ENCODE measurements at regions not wholly inside any gene's neighbourhood (a gene's known extent, or its start where the extent isn't known, plus 50 kb on each side); places are given as distances from the start of the nearest gene placed in this dataset.
"Not testable (repeated sequence)": the region's sequence is repeated elsewhere in the genome, so short reads cannot be mapped to it uniquely, and the experiment has no call there.

DNA sequence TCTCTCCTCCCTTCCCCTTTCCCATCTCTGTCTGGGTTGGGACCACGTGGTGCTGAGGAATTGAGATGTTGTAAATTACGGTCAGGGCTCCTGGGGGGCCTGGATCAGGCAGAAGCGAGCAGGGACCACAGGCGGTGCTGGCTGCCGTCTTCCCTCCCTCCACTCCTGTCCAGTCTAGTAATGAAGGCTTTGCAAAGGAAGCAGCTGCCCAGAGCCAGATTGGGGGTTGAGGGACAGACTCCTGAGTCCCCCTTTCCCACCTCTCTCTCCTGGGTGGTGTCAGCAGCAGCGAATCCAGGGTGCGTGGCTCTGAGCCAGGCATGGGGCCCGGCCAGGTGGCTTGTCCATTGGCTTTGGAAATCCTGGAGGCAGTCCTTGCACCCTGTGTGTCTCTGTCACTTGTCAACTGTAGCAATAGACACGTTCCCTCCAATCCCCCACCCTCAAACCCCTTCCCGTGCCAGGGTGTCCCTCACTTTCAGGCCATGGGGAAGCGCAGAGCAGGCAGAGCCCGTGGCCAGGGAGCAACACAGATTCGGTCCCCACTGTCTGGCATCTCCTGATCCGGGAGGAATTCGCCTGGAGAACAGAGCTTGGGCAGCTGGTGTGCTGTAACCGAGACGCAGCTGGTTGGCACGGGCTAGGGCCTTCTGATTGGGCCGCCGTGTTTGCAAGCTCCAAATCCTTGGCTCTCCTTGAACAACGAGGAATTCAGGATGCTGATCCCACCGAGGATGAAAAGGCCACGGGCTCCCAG is 64.8 kb upstream of the WNT4 start:
- Histone ChIP-seq H3K27ac (ENCODE audit: low read depth in 1 of 2, low read length in 1 of 2) (no peak overlapping the region), H3K36me3 (ENCODE audit: control insufficient read depth in 2 of 2, insufficient read depth in 2 of 2, low read length in 1 of 2) (no peaks in the 10 kb centered on the region), H3K27me3 (ENCODE audit: control insufficient read depth in 2 of 2, insufficient read depth in 1 of 2, low read length in 1 of 2) (peaks cover 5 to 52% of the 10 kb centered on the region in 2 donors), H3K4me3 (ENCODE audit: low read length in 2 of 2) (no peak overlapping the region), H3K9me3 (ENCODE audit: control insufficient read depth in 2 of 2, insufficient read depth in 1 of 2, low read length in 1 of 2) (no peaks in the 10 kb centered on the region), H3K4me1 (ENCODE audit: control insufficient read depth in 2 of 2, insufficient read depth in 2 of 2, low read length in 2 of 2) (no peaks in the 10 kb centered on the region)
- 65% methylated on average over 23 of the region's 23 CpGs for WGBS
- DNase-seq (ENCODE audit: low read depth in 6 of 9, low spot score in 9 of 9): no peak

DNA sequence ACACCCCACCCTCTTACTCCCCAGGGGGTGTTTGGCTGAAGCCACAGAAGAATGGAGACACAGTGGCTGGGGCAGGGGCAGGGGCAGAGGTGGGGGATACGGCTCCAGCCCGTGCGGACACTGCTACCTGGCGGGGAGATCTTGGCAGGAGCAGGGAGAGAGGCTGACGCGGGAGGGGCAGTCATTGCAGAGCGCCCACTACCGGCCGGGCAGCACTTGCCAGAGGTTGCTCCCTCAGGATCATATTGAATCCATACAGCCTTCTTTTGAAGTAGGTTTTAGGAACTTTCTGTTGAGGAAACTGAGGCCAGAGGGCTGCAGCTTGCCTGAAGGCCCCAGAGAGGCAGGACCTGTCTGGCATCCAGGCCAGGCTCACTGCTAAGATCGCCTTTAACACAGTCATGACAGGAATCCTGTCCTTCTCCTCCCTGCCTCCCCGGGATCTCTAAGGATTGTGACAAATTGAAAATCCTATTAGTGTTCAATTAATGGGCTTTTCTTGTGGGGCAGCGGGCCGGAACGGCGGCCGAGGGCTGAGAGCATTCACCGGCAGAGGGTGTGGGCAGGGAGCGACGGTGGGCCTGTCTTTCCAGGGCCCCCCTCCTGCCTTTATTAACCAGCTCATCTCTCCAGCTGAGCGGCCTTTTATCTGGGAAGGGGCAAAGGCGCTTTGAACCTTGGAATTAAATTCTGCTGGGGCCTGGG is 65.5 kb upstream of the WNT4 start:
- Histone ChIP-seq H3K27me3 (ENCODE audit: control insufficient read depth in 2 of 2, insufficient read depth in 1 of 2, low read length in 1 of 2) (peaks cover 6 to 58% of the 10 kb centered on the region in 2 donors), H3K9me3 (ENCODE audit: control insufficient read depth in 2 of 2, insufficient read depth in 1 of 2, low read length in 1 of 2) (no peaks in the 10 kb centered on the region), H3K27ac (ENCODE audit: low read depth in 1 of 2, low read length in 1 of 2) (no peak overlapping the region), H3K36me3 (ENCODE audit: control insufficient read depth in 2 of 2, insufficient read depth in 2 of 2, low read length in 1 of 2) (no peaks in the 10 kb centered on the region), H3K4me1 (ENCODE audit: control insufficient read depth in 2 of 2, insufficient read depth in 2 of 2, low read length in 2 of 2) (no peaks in the 10 kb centered on the region), H3K4me3 (ENCODE audit: low read length in 2 of 2) (no peak overlapping the region)
- no peak for DNase-seq (ENCODE audit: low read depth in 6 of 9, low spot score in 9 of 9)
- WGBS: 66% methylated on average over 21 of the region's 21 CpGs

DNA sequence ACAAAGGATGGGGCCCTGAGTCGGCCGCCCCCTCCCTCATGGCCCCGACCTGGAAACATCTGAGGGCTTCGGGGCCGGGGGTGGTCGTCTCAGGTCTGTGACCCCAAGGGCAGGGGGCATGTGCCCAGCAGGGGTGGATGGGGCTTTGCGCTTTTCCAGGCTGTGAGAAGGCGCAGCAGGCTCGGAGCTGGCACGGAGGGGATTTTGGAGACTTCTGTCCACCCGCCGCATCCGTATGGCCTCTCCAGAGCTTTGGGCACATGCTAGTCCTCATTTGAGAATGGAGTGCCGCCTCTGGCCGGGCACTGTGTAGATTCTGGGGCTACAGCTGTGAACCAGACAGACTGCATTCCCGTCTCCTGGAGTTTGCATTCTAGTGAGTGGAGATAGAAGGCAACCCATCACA is 66.1 kb upstream of the WNT4 start:
- Histone ChIP-seq H3K36me3 (ENCODE audit: control insufficient read depth in 2 of 2, insufficient read depth in 2 of 2, low read length in 1 of 2) (no peaks in the 10 kb centered on the region), H3K27me3 (ENCODE audit: control insufficient read depth in 2 of 2, insufficient read depth in 1 of 2, low read length in 1 of 2) (peaks cover 6 to 58% of the 10 kb centered on the region in 2 donors), H3K4me1 (ENCODE audit: control insufficient read depth in 2 of 2, insufficient read depth in 2 of 2, low read length in 2 of 2) (no peaks in the 10 kb centered on the region), H3K27ac (ENCODE audit: low read depth in 1 of 2, low read length in 1 of 2) (no peak overlapping the region), H3K9me3 (ENCODE audit: control insufficient read depth in 2 of 2, insufficient read depth in 1 of 2, low read length in 1 of 2) (no peaks in the 10 kb centered on the region), H3K4me3 (ENCODE audit: low read length in 2 of 2) (no peak overlapping the region)
- no peak for DNase-seq (ENCODE audit: low read depth in 6 of 9, low spot score in 9 of 9)
- 69% methylated on average over 16 of the region's 16 CpGs for WGBS

DNA sequence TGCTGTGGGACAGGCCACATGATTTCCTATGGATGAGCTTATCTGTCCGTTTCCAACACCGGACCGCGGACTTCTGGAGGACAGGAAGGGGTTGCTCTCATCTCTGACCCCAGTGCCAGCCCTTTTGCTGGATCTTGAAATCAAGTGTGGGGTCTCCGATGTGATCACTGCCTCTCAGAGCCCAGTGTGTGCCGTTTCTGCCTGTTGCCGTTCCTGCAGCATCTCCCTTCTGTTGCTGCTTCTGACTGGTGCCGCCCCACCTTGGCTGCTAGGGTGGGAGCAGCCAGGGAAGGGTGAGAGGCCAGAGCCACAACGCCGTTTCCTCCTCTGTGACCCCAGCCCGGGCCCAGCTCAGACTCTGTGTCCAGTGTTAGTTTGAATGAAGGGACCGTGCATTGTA is 67.3 kb upstream of the WNT4 start:
- peaks cover 6 to 57% of the 10 kb centered on the region in 2 donors for H3K27me3 ChIP-seq (ENCODE audit: control insufficient read depth in 2 of 2, insufficient read depth in 1 of 2, low read length in 1 of 2)
- no peak overlapping the region for H3K27ac ChIP-seq (ENCODE audit: low read depth in 1 of 2, low read length in 1 of 2)

DNA sequence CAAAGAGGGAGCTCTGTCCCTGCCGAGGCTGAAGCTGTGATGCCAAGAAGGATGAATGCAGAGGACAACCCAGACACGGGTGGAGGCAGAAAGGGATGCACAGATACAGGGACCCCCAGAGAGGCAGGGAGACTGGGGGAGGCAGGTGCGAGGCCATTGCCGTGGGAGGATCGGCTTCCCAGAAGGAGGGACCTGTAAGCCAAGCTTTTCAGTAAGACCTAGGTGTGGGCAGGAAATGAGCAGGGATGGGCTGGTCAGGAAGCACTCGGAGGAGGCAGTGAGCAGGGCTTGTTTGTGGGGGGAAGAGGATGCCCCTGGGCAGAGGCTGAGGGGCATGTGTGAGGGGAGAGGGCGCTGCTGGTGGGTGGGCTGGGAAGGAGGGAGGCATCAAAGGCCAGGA is 67.7 kb upstream of the WNT4 start:
- DNase-seq (ENCODE audit: low read depth in 6 of 9, low spot score in 9 of 9): no peak
- H3K27ac ChIP-seq (ENCODE audit: low read depth in 1 of 2, low read length in 1 of 2): no peak overlapping the region
- 50% methylated on average over 7 of the region's 7 CpGs for WGBS
- H3K4me1 ChIP-seq (ENCODE audit: control insufficient read depth in 2 of 2, insufficient read depth in 2 of 2, low read length in 2 of 2): no peaks in the 10 kb centered on the region
- H3K36me3 ChIP-seq (ENCODE audit: control insufficient read depth in 2 of 2, insufficient read depth in 2 of 2, low read length in 1 of 2): no peaks in the 10 kb centered on the region
- peaks cover 6 to 56% of the 10 kb centered on the region in 2 donors for H3K27me3 ChIP-seq (ENCODE audit: control insufficient read depth in 2 of 2, insufficient read depth in 1 of 2, low read length in 1 of 2)
- H3K4me3 ChIP-seq (ENCODE audit: low read length in 2 of 2): no peak overlapping the region
- H3K9me3 ChIP-seq (ENCODE audit: control insufficient read depth in 2 of 2, insufficient read depth in 1 of 2, low read length in 1 of 2): no peaks in the 10 kb centered on the region

More for the DNA sequence above, 67.3 kb upstream of the WNT4 start:
- Histone ChIP-seq H3K9me3 (ENCODE audit: control insufficient read depth in 2 of 2, insufficient read depth in 1 of 2, low read length in 1 of 2) (no peaks in the 10 kb centered on the region), H3K4me3 (ENCODE audit: low read length in 2 of 2) (no peak overlapping the region), H3K36me3 (ENCODE audit: control insufficient read depth in 2 of 2, insufficient read depth in 2 of 2, low read length in 1 of 2) (no peaks in the 10 kb centered on the region), H3K4me1 (ENCODE audit: control insufficient read depth in 2 of 2, insufficient read depth in 2 of 2, low read length in 2 of 2) (no peaks in the 10 kb centered on the region)
- DNase-seq (ENCODE audit: low read depth in 6 of 9, low spot score in 9 of 9): no peak
- WGBS: 79% methylated on average over 12 of the region's 12 CpGs

DNA sequence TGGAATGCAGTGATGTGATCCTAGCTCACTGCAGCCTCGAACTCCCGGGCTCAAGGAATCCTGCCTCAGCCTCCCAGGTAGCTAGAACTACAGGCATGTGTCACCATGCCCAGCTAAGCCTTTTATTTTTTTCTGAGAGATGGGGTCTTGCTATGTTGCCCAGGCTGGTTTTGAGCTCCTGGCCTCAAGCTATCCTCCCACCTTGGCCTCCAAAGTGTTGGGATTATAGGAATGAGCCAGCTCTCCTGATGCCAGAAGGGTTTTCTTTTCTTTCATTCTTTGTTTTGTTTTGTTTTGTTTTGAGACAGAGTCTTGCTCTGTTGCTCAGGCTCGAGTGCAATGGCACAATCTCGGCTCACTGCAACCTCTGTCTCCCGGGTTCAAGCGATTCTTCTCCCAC is 68.6 kb upstream of the WNT4 start:
- peaks cover 6 to 59% of the 10 kb centered on the region in 2 donors for H3K27me3 ChIP-seq (ENCODE audit: control insufficient read depth in 2 of 2, insufficient read depth in 1 of 2, low read length in 1 of 2)
- WGBS: 93% methylated on average over 6 of the region's 6 CpGs
- not testable (repeated sequence) for DNase-seq (ENCODE audit: low read depth in 6 of 9, low spot score in 9 of 9)

DNA sequence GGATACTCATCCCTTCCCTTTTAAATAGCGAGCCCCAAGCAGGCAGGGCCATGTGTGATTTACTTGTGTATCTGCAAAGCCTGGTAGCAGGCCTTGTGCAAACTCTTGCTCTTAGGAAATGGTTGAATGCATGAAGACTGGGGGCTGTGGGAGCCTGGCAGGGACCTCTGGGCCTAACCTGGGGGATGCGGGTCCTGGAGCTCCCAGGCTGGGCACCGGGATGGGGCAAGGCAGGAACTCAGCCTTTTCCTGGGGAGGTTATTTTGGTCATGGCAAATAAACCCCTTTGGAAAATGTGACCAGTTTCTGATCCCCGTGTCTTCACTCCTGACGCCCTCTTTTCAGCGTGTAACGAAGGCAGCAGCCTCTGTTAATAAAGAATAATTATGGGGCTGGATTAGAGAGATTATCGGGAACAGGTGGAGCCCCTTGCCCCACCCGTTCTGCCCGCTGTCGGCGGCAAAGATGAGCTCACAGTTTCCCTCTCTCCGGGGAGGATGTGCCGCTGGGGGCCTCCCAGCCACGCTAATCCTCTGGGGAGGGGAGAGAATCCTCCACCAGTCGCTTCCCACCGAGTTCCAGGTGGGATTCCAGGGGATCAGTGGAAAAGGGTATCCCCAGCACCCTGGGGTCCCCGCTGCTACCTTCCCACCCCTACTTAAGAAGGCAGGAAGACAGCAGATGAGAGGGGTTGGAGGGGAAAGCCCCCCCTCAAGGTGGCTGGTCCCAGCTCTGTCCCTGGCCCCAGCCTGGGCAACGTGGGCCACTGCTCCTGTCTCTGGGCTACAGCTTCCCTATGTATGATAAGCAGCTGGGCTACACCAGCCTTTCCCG is 69.7 kb upstream of the WNT4 start:
- no peaks in the 10 kb centered on the region for H3K4me1 ChIP-seq (ENCODE audit: control insufficient read depth in 2 of 2, insufficient read depth in 2 of 2, low read length in 2 of 2)
- peaks cover 6 to 58% of the 10 kb centered on the region in 2 donors for H3K27me3 ChIP-seq (ENCODE audit: control insufficient read depth in 2 of 2, insufficient read depth in 1 of 2, low read length in 1 of 2)
- WGBS: 37% methylated on average over 20 of the region's 20 CpGs
- H3K36me3 ChIP-seq (ENCODE audit: control insufficient read depth in 2 of 2, insufficient read depth in 2 of 2, low read length in 1 of 2): no peaks in the 10 kb centered on the region
- no peak overlapping the region for H3K27ac ChIP-seq (ENCODE audit: low read depth in 1 of 2, low read length in 1 of 2)
- no peak overlapping the region for H3K4me3 ChIP-seq (ENCODE audit: low read length in 2 of 2)
- DNase-seq (ENCODE audit: low read depth in 6 of 9, low spot score in 9 of 9): no peak
- H3K9me3 ChIP-seq (ENCODE audit: control insufficient read depth in 2 of 2, insufficient read depth in 1 of 2, low read length in 1 of 2): no peaks in the 10 kb centered on the region

More for the DNA sequence above, 68.6 kb upstream of the WNT4 start:
- H3K4me1 ChIP-seq (ENCODE audit: control insufficient read depth in 2 of 2, insufficient read depth in 2 of 2, low read length in 2 of 2); H3K9me3 ChIP-seq (ENCODE audit: control insufficient read depth in 2 of 2, insufficient read depth in 1 of 2, low read length in 1 of 2); H3K36me3 ChIP-seq (ENCODE audit: control insufficient read depth in 2 of 2, insufficient read depth in 2 of 2, low read length in 1 of 2); H3K4me3 ChIP-seq (ENCODE audit: low read length in 2 of 2); H3K27ac ChIP-seq (ENCODE audit: low read depth in 1 of 2, low read length in 1 of 2): not testable (repeated sequence)

DNA sequence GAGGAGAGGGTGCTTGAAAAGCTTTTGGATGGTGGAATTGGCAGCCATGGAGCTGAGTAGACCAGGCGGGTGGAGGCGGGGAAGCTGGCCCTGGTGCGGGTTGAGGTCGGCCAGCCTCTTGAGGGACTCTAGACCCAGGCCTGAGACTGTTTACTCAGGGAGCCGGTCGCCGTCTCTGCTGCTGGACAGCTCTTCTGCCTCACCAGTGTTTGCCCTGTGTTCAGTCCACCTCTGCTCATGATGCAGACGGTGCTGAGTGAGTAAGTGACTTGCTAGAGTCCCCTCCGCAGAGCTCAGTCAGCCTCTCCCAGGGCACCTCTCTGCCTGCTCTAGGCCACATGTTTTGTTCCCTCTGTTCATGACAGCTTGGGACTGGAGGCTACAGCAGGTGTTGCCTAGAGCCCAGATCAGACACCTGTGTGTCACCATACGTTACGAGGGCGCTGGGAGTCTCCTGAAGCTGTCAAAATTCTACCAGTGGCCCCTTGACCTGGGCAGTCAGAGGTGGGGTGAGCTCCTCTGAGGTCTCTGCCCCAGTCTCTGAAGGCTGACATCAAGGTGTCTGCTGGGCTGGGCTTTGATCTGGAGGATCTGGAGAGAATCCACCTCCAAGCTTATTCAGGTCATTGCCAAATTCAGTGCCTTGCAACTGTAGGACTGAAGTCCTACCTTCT is 73.5 kb upstream of the WNT4 start:
- no peak for DNase-seq (ENCODE audit: low read depth in 6 of 9, low spot score in 9 of 9)
- H3K27me3 ChIP-seq (ENCODE audit: control insufficient read depth in 2 of 2, insufficient read depth in 1 of 2, low read length in 1 of 2): peaks cover 6 to 22% of the 10 kb centered on the region in 2 donors
- H3K4me1 ChIP-seq (ENCODE audit: control insufficient read depth in 2 of 2, insufficient read depth in 2 of 2, low read length in 2 of 2): no peaks in the 10 kb centered on the region
- H3K36me3 ChIP-seq (ENCODE audit: control insufficient read depth in 2 of 2, insufficient read depth in 2 of 2, low read length in 1 of 2): no peaks in the 10 kb centered on the region
- H3K27ac ChIP-seq (ENCODE audit: low read depth in 1 of 2, low read length in 1 of 2): no peak overlapping the region
- H3K4me3 ChIP-seq (ENCODE audit: low read length in 2 of 2): no peak overlapping the region
- WGBS: 76% methylated on average over 12 of the region's 12 CpGs
- no peaks in the 10 kb centered on the region for H3K9me3 ChIP-seq (ENCODE audit: control insufficient read depth in 2 of 2, insufficient read depth in 1 of 2, low read length in 1 of 2)

Data from thymus (tissue), 11 donors.